ENCODE measurements at regions not wholly inside any gene's neighbourhood (a gene's known extent, or its start where the extent isn't known, plus 50 kb on each side); places are given as distances from the start of the nearest gene placed in this dataset.

GRCh38 chr22:48167238-48167637 is 1404.8 kb downstream of the TBC1D22A start:
- in situ Hi-C loops (cut with MboI; ENCODE audit: low pct_unique_long_range_greater_than_20kb in 2 of 9, low sequenced_read_pairs in 9 of 9, unreplicated experiment in 9 of 9), result no loop called here
- Histone ChIP-seq H3K4me3 (no peak overlapping the region), H3K27ac (no peak overlapping the region), H3K4me1 (replicated peaks in 1 of 2) (no peaks in the 10 kb centered on the region)
- WGBS, 10 experiments, result 0 to 61% (median 21%) methylated on average over 1 to 6 of the region's 6 CpGs; no CpG with 5 or more reads in 1 of the 10 experiments
- no peak for ATAC-seq (replicated peaks in 6 of 8)

DNA sequence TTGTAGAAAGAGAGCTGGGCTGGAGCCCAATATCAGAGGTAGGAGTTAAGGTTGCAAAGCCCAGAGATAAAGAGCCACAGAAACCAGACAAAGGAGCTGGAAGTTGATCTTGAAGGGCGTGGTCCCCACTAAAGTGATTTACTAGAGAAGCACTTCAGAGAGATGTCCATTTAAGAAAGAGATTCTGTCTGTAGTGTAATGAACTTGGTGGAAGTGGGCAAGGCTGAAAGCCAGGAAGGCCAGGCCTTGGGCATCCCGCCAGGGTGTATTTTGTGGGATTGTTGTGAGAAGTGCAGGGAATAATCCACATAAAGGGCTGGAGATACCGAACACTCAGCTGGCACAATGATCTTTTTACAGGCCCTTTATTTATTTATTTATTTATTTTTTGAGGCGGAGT is 1398.8 kb downstream of the TBC1D22A start:
- no peak overlapping the region for H3K27ac ChIP-seq
- no peak overlapping the region for H3K4me3 ChIP-seq
- in situ Hi-C loops (cut with MboI; ENCODE audit: low pct_unique_long_range_greater_than_20kb in 2 of 9, low sequenced_read_pairs in 9 of 9, unreplicated experiment in 9 of 9), result no loop called here
- no peaks in the 10 kb centered on the region for H3K4me1 ChIP-seq (replicated peaks in 1 of 2)
- no peak for ATAC-seq (replicated peaks in 6 of 8)
- 0 to 100% (median 45%) methylated on average over 1 to 4 of the region's 4 CpGs; no CpG with 5 or more reads in 3 of the 10 experiments for WGBS, 10 experiments

DNA sequence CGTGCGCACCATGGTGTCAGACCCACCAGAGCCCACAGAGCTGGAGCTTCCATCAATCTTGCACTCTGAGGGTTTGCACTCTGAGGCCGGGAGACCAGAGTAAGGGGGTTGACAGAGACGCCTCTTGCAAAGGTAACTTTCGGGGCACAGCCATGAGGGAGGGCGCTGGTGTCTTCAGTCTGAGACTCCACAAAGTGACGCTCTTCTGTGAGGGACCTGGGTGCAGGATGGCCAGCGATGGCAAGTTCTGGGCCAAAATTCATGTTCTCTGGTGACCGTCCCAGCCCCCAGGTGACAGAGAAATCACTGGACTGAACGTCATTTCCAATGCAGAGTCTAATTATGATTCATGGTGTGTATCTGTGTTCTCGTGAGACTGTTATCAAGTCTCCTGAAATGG is 1395.2 kb downstream of the TBC1D22A start:
- Histone ChIP-seq H3K4me3 (no peak overlapping the region), H3K27ac (no peak overlapping the region), H3K4me1 (replicated peaks in 1 of 2) (no peaks in the 10 kb centered on the region)
- WGBS, 10 experiments, result 41 to 93% (median 55%) methylated on average over 1 to 6 of the region's 11 CpGs; no CpG with 5 or more reads in 2 of the 10 experiments
- in situ Hi-C loops (cut with MboI; ENCODE audit: low pct_unique_long_range_greater_than_20kb in 2 of 9, low sequenced_read_pairs in 9 of 9, unreplicated experiment in 9 of 9), result no loop called here
- ATAC-seq (replicated peaks in 6 of 8), result no peak

GRCh38 chr22:48156603-48157355 is 1394.3 kb downstream of the TBC1D22A start:
- no peak overlapping the region for H3K27ac ChIP-seq
- no peak overlapping the region for H3K4me3 ChIP-seq
- H3K4me1 ChIP-seq (replicated peaks in 1 of 2), result no peaks in the 10 kb centered on the region
- ATAC-seq (replicated peaks in 6 of 8), result no peak
- WGBS, 10 experiments, result 0 to 97% (median 43%) methylated on average over 2 to 7 of the region's 12 CpGs; no CpG with 5 or more reads in 3 of the 10 experiments
- in situ Hi-C loops (cut with MboI; ENCODE audit: low pct_unique_long_range_greater_than_20kb in 2 of 9, low sequenced_read_pairs in 9 of 9, unreplicated experiment in 9 of 9), result no loop called here

DNA sequence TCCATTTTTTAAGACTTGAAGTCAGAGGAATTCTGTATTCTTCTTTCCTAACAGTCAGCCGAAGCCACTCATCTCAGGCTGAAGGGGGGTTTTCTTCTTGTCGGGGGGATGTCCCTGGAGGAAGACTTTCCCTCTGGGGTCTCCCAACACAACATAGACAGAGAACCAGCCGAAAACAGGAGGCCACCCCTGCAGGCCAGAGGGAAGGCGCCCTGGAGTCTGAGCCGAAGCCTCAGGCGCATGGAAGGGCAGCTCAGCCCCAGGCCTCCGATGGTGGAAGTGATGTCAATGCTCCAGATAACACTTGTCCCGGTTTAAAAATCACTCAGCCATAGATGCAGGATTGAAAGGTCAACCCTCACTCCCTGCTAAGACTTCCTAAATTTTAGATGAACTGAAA is 1393.0 kb downstream of the TBC1D22A start:
- H3K27ac ChIP-seq, result no peak overlapping the region
- WGBS, 10 experiments, result 0 to 60% (median 52%) methylated on average over 1 to 7 of the region's 8 CpGs; no CpG with 5 or more reads in 5 of the 10 experiments
- no peaks in the 10 kb centered on the region for H3K4me1 ChIP-seq (replicated peaks in 1 of 2)
- no peak for ATAC-seq (replicated peaks in 6 of 8)
- H3K4me3 ChIP-seq, result no peak overlapping the region
- in situ Hi-C loops (cut with MboI; ENCODE audit: low pct_unique_long_range_greater_than_20kb in 2 of 9, low sequenced_read_pairs in 9 of 9, unreplicated experiment in 9 of 9), result no loop called here

GRCh38 chr22:48154943-48155240 is 1392.4 kb downstream of the TBC1D22A start:
- Histone ChIP-seq H3K4me1 (replicated peaks in 1 of 2) (no peaks in the 10 kb centered on the region), H3K4me3 (no peak overlapping the region), H3K27ac (no peak overlapping the region)
- in situ Hi-C loops (cut with MboI; ENCODE audit: low pct_unique_long_range_greater_than_20kb in 2 of 9, low sequenced_read_pairs in 9 of 9, unreplicated experiment in 9 of 9), result no loop called here
- ATAC-seq (replicated peaks in 6 of 8), result no peak
- 10 to 83% (median 60%) methylated on average over 1 to 3 of the region's 8 CpGs; no CpG with 5 or more reads in 7 of the 10 experiments for WGBS, 10 experiments

DNA sequence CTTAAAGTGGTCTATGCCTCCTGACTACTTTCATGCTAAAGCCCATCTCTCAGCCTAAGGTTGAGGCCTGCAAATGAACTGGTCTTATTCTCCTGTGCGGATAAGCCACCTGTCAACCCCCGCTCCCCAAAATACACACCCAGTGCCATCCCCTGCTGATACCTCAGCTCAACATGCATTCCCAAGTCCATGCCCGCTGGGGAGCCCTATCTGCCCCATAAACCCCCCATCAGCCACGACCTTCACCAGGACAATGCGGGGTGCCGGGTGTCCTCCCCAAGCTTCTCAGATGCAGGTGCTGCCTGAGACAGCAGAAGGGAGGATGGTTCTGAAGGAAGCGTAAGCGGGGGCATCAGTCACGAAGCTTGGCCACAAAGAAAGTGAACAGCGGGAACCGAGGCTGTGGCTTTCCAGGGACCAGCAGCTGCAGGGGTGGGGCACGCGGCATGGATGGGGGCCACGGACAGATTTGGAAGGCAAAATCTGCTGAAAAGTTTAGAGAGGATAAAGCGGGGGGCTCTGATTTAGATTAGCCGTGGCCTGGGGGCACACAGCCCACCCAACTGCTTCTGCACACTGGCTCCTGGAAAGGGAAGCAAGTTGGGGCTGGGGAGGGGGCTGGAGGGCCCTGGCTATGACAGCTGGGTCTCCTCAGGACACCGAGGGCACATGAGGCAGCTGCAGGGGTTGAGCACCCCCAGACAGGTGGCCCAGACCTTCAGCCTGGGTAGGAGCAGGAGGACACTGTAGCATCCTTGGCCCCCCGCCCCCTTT is 1391.9 kb downstream of the TBC1D22A start:
- 29 to 92% (median 74%) methylated on average over 2 to 9 of the region's 18 CpGs; no CpG with 5 or more reads in 5 of the 10 experiments for WGBS, 10 experiments
- ATAC-seq (replicated peaks in 6 of 8), result no peak
- in situ Hi-C loops (cut with MboI; ENCODE audit: low pct_unique_long_range_greater_than_20kb in 2 of 9, low sequenced_read_pairs in 9 of 9, unreplicated experiment in 9 of 9), result no loop called here
- H3K4me1 ChIP-seq (replicated peaks in 1 of 2), result no peaks in the 10 kb centered on the region
- H3K27ac ChIP-seq, result no peak overlapping the region
- H3K4me3 ChIP-seq, result no peak overlapping the region

DNA sequence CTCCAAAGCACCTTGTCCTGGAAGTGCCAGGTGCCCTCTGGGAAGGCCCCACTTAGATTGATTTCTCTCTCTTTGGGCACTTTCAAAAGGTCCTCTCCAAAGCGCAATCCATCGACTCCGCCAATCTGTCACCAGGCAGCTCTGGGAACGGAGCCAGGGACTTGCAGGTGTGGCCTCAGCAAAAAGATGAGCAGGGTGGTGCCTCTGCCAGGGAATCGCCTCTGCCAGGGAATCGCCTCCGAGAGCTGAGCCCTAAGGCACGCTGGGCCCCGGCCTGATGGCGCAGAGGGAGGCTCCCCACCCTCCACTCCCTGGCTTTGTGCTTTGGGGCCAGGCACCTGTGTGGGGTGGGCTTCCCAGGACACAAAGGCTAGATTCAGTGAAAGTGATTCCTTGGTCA is 1391.3 kb downstream of the TBC1D22A start:
- no peak for ATAC-seq (replicated peaks in 6 of 8)

GRCh38 chr22:48152916-48153315 is 1390.5 kb downstream of the TBC1D22A start:
- Histone ChIP-seq H3K4me3 (no peak overlapping the region), H3K4me1 (replicated peaks in 1 of 2) (no peaks in the 10 kb centered on the region), H3K27ac (no peak overlapping the region)
- in situ Hi-C loops (cut with MboI; ENCODE audit: low pct_unique_long_range_greater_than_20kb in 2 of 9, low sequenced_read_pairs in 9 of 9, unreplicated experiment in 9 of 9), result no loop called here
- 0 to 80% (median 63%) methylated on average over 1 to 5 of the region's 16 CpGs; no CpG with 5 or more reads in 7 of the 10 experiments for WGBS, 10 experiments
- ATAC-seq (replicated peaks in 6 of 8), result no peak

More for the DNA sequence above, 1391.3 kb downstream of the TBC1D22A start:
- in situ Hi-C loops (cut with MboI; ENCODE audit: low pct_unique_long_range_greater_than_20kb in 2 of 9, low sequenced_read_pairs in 9 of 9, unreplicated experiment in 9 of 9), result no loop called here
- no peak overlapping the region for H3K27ac ChIP-seq
- 40 to 92% (median 80%) methylated on average over 1 to 6 of the region's 10 CpGs; no CpG with 5 or more reads in 4 of the 10 experiments for WGBS, 10 experiments
- no peaks in the 10 kb centered on the region for H3K4me1 ChIP-seq (replicated peaks in 1 of 2)
- no peak overlapping the region for H3K4me3 ChIP-seq

- in situ Hi-C loops (cut with MboI; ENCODE audit: low pct_unique_long_range_greater_than_20kb in 2 of 9, low sequenced_read_pairs in 9 of 9, unreplicated experiment in 9 of 9), result no loop called here
- WGBS, 10 experiments, result 9 to 83% (median 65%) methylated on average over 4 to 8 of the region's 16 CpGs; no CpG with 5 or more reads in 3 of the 10 experiments
- Histone ChIP-seq H3K4me3 (no peak overlapping the region), H3K27ac (no peak overlapping the region), H3K4me1 (replicated peaks in 1 of 2) (no peaks in the 10 kb centered on the region)
- ATAC-seq (replicated peaks in 6 of 8), result no peak
These were observed 1389.8 kb downstream of the TBC1D22A start for GRCh38 chr22:48152164-48152775.

DNA sequence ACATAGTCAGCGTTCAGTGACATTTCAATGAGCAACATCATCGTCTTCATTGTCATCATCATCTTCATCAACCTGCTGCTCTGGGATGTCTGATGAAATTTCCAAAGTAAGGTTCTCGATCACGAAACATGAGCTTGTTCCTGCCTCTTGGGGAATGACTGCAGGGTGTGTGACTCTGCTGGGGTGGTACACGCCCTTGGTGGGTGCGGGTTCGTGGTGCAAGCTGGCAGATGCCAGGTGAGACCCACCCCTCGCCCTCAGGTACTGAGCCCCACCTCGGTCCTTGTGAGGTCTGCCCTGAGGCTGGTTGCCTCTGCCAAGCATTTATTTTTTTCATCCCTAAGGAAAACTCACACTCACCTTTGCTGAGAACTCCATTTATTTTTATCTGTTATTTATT is 1389.2 kb downstream of the TBC1D22A start:
- Histone ChIP-seq H3K27ac (no peak overlapping the region), H3K4me3 (no peak overlapping the region), H3K4me1 (replicated peaks in 1 of 2) (no peaks in the 10 kb centered on the region)
- WGBS, 10 experiments, result 17 to 93% (median 40%) methylated on average over 1 to 7 of the region's 9 CpGs; no CpG with 5 or more reads in 2 of the 10 experiments
- ATAC-seq (replicated peaks in 6 of 8), result no peak
- in situ Hi-C loops (cut with MboI; ENCODE audit: low pct_unique_long_range_greater_than_20kb in 2 of 9, low sequenced_read_pairs in 9 of 9, unreplicated experiment in 9 of 9), result no loop called here

DNA sequence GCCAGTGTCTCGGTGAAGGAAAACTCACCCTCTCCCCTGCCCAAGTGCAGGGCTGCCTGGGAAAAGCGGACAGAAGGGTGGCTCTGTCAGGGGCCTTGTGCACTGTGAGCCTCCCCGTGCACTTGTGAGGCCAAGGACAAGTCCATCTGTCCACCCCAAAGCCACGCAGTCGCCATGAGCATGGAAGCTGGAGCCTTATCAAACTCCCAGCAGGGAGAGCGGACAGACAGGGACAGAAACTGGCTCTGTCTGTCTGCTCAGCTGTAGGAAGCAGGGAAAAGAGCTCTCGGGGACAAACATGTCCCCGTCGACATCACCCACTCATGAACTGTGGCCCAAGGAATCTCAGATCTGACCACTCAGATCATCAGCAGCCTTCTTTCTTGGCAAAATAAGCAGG is 1385.4 kb downstream of the TBC1D22A start:
- H3K27ac ChIP-seq, result no peak overlapping the region
- 1 to 76% (median 11%) methylated on average over 3 to 9 of the region's 9 CpGs; no CpG with 5 or more reads in 7 of the 10 experiments for WGBS, 10 experiments
- H3K4me3 ChIP-seq, result no peak overlapping the region
- no peaks in the 10 kb centered on the region for H3K4me1 ChIP-seq (replicated peaks in 1 of 2)
- no peak for ATAC-seq (replicated peaks in 6 of 8)
- in situ Hi-C loops (cut with MboI; ENCODE audit: low pct_unique_long_range_greater_than_20kb in 2 of 9, low sequenced_read_pairs in 9 of 9, unreplicated experiment in 9 of 9), result no loop called here

- Histone ChIP-seq H3K27ac (no peak overlapping the region), H3K4me3 (no peak overlapping the region), H3K4me1 (replicated peaks in 1 of 2) (no peaks in the 10 kb centered on the region)
- WGBS, 10 experiments, result 0 to 18% (median 0%) methylated on average over 1 to 4 of the region's 4 CpGs; no CpG with 5 or more reads in 2 of the 10 experiments
- in situ Hi-C loops (cut with MboI; ENCODE audit: low pct_unique_long_range_greater_than_20kb in 2 of 9, low sequenced_read_pairs in 9 of 9, unreplicated experiment in 9 of 9), result no loop called here
- ATAC-seq (replicated peaks in 6 of 8), result no peak
These were observed 1385.0 kb downstream of the TBC1D22A start for GRCh38 chr22:48147404-48147803.
